Neural cell (in vitro differentiated cells): ENCODE measurements at regions not wholly inside any gene's neighbourhood (a gene's known extent, or its start where the extent isn't known, plus 50 kb on each side); places are given as distances from the start of the nearest gene placed in this dataset.
A peak's percentile ranks its signal among the peaks of the same experiment; 100 is the strongest.

ENCODE experiments used
- H2AFZ ChIP-seq: fragments of 200-600, 300-800 bp; sonication (generic), shearing (Covaris generic); 2 replicates; pipeline ENCODE4 v1.6.0; 2014; ENCODE audit warnings: low read depth, mild to moderate bottlenecking, antibody characterized with exemption, low read length, moderate library complexity
- H3F3A ChIP-seq: fragments of 200-600 bp; shearing (Covaris generic); 2 replicates; pipeline ENCODE4 v1.6.1; 2016; ENCODE audit warnings: mild to moderate bottlenecking, moderate library complexity, mixed read lengths, antibody characterized with exemption, low read length; ENCODE audit not compliant: insufficient read depth, poor library complexity, severe bottlenecking
- H3K27ac ChIP-seq: fragments of 200-600, 300-800 bp; sonication (generic), shearing (Covaris generic); 2 replicates; pipeline ENCODE4 v1.5.1; 2014; ENCODE audit warnings: mild to moderate bottlenecking, low read length, moderate library complexity
- H3K27me3 ChIP-seq: fragments of 300-800, 200-600 bp; sonication (generic), shearing (Covaris generic); 2 replicates; pipeline ENCODE4 v1.6.0; 2014; ENCODE audit warnings: mild to moderate bottlenecking, low read depth, low read length, moderate library complexity; ENCODE audit not compliant: insufficient read depth
- H3K36me3 ChIP-seq: fragments of 300-800, 200-600 bp; sonication (generic), shearing (Covaris generic); 2 replicates; pipeline ENCODE4 v1.5.1; 2014; ENCODE audit warnings: mild to moderate bottlenecking, antibody characterized with exemption, low read length, moderate library complexity; ENCODE audit not compliant: insufficient read depth
- H3K4me2 ChIP-seq: fragments of 300-800, 200-600 bp; sonication (generic), shearing (Covaris generic); 2 replicates; pipeline ENCODE4 v1.6.0; 2014; ENCODE audit warnings: mild to moderate bottlenecking, low read length
- H3K4me3 ChIP-seq: fragments of 300-800, 200-600 bp; sonication (generic), shearing (Covaris generic); 2 replicates; pipeline ENCODE4 v1.5.1; 2014; ENCODE audit warnings: mild to moderate bottlenecking, low read length, moderate library complexity
- H3K79me2 ChIP-seq: fragments of 200-600 bp; shearing (Covaris generic); replicated peaks from 2 replicates; pipeline ENCODE4 v1.6.0; 2014; ENCODE audit warnings: mild to moderate bottlenecking, low read length, moderate library complexity; ENCODE audit not compliant: insufficient read depth
- H3K9ac ChIP-seq: fragments of 300-800, 200-600 bp; sonication (generic), shearing (Covaris generic); 2 replicates; pipeline ENCODE4 v1.6.1; 2016; ENCODE audit warnings: mild to moderate bottlenecking, low read length, mixed read lengths
- H3K9me2 ChIP-seq: fragments of 200-600 bp; shearing (Covaris generic); 2 replicates; pipeline ENCODE4 v1.6.1; 2016; ENCODE audit warnings: mild to moderate bottlenecking, low read length, mixed read lengths; ENCODE audit not compliant: insufficient read depth
- H3K9me3 ChIP-seq: fragments of 200-600, 300-800 bp; sonication (generic), shearing (Covaris generic); 2 replicates; pipeline ENCODE4 v1.6.1; 2016; ENCODE audit warnings: mild to moderate bottlenecking, mixed run types, low read length, moderate library complexity, mixed read lengths
- H4K20me1 ChIP-seq: fragments of 200-600 bp; shearing (Covaris generic); 2 replicates; pipeline ENCODE4 v1.6.1; 2016; ENCODE audit warnings: mild to moderate bottlenecking, mixed run types; ENCODE audit not compliant: insufficient read depth
- EP300 ChIP-seq: fragments of 450-650 bp; conservative IDR thresholded peaks from 2 replicates; pipeline ENCODE4 v1.6.1; 2014; ENCODE audit warnings: antibody characterized with exemption, mild to moderate bottlenecking, moderate library complexity; ENCODE audit not compliant: poor library complexity, severe bottlenecking
- EZH2 ChIP-seq: fragments of 200-600, 300-800 bp; shearing (Covaris generic), sonication (generic); IDR thresholded peaks from 2 replicates; pipeline ENCODE4 v1.6.1; 2014; ENCODE audit warnings: antibody characterized with exemption, low read length, borderline replicate concordance, mild to moderate bottlenecking; ENCODE audit not compliant: insufficient read depth, poor library complexity, severe bottlenecking
- MXI1 ChIP-seq: fragments of 450-650 bp; conservative IDR thresholded peaks from 2 replicates; pipeline ENCODE4 v1.6.1; 2014; ENCODE audit warnings: antibody characterized with exemption, mild to moderate bottlenecking; ENCODE audit not compliant: poor library complexity, severe bottlenecking
- POLR2AphosphoS5 ChIP-seq: IDR thresholded peaks from 2 replicates; pipeline ENCODE4 v1.6.1; 2012
- RAD21 ChIP-seq: fragments of 450-650 bp; conservative IDR thresholded peaks from 2 replicates; pipeline ENCODE4 v1.6.1; 2014; ENCODE audit warnings: antibody characterized with exemption, mild to moderate bottlenecking, moderate library complexity
- SMC3 ChIP-seq: fragments of 450-650 bp; conservative IDR thresholded peaks from 2 replicates; pipeline ENCODE4 v1.6.1; 2014; ENCODE audit warnings: antibody characterized with exemption, mild to moderate bottlenecking, moderate library complexity; ENCODE audit not compliant: poor library complexity
- TAF1 ChIP-seq: IDR thresholded peaks from 2 replicates; pipeline ENCODE4 v1.6.1; 2012; ENCODE audit warnings: low read depth
- TF ChIP-seq, protein P1 (sequence below): IDR thresholded peaks from 2 replicates; pipeline ENCODE4 v1.6.1; 2012; ENCODE audit warnings: borderline replicate concordance
- TF ChIP-seq, protein P2 (sequence below): fragments of 450-650 bp; IDR thresholded peaks from 2 replicates; pipeline ENCODE4 v1.5.1; 2014; ENCODE audit warnings: antibody characterized with exemption, mild to moderate bottlenecking, moderate library complexity; ENCODE audit not compliant: poor library complexity, severe bottlenecking

DNA sequence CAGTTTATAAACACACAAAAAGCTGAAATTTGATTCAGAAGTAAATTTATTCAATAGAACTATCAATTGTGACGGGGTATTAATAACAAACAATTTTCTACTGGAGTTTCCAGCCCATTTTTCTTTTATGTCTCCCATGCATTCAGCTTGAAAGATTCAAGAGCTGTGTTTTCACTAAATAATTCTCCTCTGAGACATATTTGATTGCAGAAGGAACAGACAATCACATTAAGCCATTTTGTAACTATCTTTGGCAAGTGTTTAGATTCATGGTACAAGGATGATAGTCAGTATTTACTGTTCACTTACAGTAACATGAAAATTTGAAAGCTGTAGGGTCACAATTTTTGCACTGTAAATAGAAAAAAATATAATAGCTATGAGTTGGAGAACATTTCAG lies 198.4 kb upstream of the TACR3 start:
- TF ChIP-seq SMC3, result no peak
- no peak for TF ChIP-seq TAF1
- no peak for TF ChIP-seq RAD21
- TF ChIP-seq, protein P1, sequence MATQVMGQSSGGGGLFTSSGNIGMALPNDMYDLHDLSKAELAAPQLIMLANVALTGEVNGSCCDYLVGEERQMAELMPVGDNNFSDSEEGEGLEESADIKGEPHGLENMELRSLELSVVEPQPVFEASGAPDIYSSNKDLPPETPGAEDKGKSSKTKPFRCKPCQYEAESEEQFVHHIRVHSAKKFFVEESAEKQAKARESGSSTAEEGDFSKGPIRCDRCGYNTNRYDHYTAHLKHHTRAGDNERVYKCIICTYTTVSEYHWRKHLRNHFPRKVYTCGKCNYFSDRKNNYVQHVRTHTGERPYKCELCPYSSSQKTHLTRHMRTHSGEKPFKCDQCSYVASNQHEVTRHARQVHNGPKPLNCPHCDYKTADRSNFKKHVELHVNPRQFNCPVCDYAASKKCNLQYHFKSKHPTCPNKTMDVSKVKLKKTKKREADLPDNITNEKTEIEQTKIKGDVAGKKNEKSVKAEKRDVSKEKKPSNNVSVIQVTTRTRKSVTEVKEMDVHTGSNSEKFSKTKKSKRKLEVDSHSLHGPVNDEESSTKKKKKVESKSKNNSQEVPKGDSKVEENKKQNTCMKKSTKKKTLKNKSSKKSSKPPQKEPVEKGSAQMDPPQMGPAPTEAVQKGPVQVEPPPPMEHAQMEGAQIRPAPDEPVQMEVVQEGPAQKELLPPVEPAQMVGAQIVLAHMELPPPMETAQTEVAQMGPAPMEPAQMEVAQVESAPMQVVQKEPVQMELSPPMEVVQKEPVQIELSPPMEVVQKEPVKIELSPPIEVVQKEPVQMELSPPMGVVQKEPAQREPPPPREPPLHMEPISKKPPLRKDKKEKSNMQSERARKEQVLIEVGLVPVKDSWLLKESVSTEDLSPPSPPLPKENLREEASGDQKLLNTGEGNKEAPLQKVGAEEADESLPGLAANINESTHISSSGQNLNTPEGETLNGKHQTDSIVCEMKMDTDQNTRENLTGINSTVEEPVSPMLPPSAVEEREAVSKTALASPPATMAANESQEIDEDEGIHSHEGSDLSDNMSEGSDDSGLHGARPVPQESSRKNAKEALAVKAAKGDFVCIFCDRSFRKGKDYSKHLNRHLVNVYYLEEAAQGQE, result no peak
- peak; percentile 56 for TF ChIP-seq EP300
- TF ChIP-seq MXI1, result no peak
- peak; percentile 75 for TF ChIP-seq POLR2AphosphoS5
- no peak overlapping the region for H3K4me3 ChIP-seq

DNA sequence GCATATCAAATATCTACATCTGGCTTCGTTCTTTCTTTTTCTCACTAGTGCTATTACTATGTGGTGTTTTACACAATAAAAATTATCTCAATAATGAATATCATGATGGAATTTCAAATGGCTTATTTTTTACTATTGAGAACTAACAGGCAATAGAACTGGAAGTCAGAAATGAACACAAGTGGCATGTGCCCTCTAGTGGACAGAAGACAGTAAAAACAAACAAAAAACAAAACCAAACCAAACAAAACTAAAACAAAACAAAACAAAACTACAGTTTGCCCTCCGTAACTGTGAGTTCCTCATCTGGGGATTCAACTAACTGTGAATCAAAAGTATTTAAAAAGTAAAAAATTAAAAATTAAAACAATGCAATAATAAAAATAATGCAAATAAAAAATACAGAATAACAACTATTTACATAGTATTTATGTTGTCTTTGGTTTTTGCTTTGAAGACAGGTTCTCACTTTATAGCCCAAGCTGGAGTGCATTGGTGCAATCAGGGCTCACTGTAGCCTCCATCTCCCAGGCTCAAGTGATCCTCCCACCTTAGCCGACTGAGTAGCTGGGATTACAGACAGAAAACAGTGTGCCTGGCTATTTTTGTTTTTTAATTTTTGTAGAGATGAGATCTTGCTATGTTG lies 195.6 kb upstream of the TACR3 start:
- H2AFZ ChIP-seq, result no peak overlapping the region
- no peaks in the 10 kb centered on the region for H3K36me3 ChIP-seq
- H3K27me3 ChIP-seq, result no peaks in the 10 kb centered on the region
- no peaks in the 10 kb centered on the region for H3K9me2 ChIP-seq
- H4K20me1 ChIP-seq, result no peaks in the 10 kb centered on the region
- H3F3A ChIP-seq, result no peaks in the 10 kb centered on the region
- no peaks in the 10 kb centered on the region for H3K9me3 ChIP-seq
- no peaks in the 10 kb centered on the region for H3K79me2 ChIP-seq
- H3K27ac ChIP-seq, result no peak overlapping the region
- H3K4me3 ChIP-seq, result no peak overlapping the region
- H3K9ac ChIP-seq, result no peak overlapping the region
- no peak overlapping the region for H3K4me2 ChIP-seq
- TF ChIP-seq EP300, result no peak
- no peak for TF ChIP-seq POLR2AphosphoS5
- no peak for TF ChIP-seq MXI1
- peak; percentile 73 for TF ChIP-seq RAD21
- TF ChIP-seq, protein P1, result no peak
- TF ChIP-seq TAF1, result no peak
- TF ChIP-seq SMC3, result peak; percentile 73
- TF ChIP-seq, protein P2, sequence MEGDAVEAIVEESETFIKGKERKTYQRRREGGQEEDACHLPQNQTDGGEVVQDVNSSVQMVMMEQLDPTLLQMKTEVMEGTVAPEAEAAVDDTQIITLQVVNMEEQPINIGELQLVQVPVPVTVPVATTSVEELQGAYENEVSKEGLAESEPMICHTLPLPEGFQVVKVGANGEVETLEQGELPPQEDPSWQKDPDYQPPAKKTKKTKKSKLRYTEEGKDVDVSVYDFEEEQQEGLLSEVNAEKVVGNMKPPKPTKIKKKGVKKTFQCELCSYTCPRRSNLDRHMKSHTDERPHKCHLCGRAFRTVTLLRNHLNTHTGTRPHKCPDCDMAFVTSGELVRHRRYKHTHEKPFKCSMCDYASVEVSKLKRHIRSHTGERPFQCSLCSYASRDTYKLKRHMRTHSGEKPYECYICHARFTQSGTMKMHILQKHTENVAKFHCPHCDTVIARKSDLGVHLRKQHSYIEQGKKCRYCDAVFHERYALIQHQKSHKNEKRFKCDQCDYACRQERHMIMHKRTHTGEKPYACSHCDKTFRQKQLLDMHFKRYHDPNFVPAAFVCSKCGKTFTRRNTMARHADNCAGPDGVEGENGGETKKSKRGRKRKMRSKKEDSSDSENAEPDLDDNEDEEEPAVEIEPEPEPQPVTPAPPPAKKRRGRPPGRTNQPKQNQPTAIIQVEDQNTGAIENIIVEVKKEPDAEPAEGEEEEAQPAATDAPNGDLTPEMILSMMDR, result peak; percentile 68
- no peak for TF ChIP-seq EZH2

More for the DNA sequence above, 198.4 kb upstream of the TACR3 start:
- no peak overlapping the region for H2AFZ ChIP-seq
- no peaks in the 10 kb centered on the region for H3K36me3 ChIP-seq
- no peaks in the 10 kb centered on the region for H3K27me3 ChIP-seq
- no peaks in the 10 kb centered on the region for H3K9me3 ChIP-seq
- no peaks in the 10 kb centered on the region for H3F3A ChIP-seq
- H4K20me1 ChIP-seq, result no peaks in the 10 kb centered on the region
- H3K9ac ChIP-seq, result no peak overlapping the region
- no peaks in the 10 kb centered on the region for H3K9me2 ChIP-seq
- H3K79me2 ChIP-seq, result no peaks in the 10 kb centered on the region
- no peak overlapping the region for H3K4me2 ChIP-seq
- H3K27ac ChIP-seq, result no peak overlapping the region
